GM20000 (cell line): ENCODE measurements at regions not wholly inside any gene's neighbourhood (a gene's known extent, or its start where the extent isn't known, plus 50 kb on each side); places are given as distances from the start of the nearest gene placed in this dataset.

Experiments used
- DNase-seq: peaks from one replicate; pipeline ENCODE4 v3.0.0; 2012; ENCODE audit warnings: low spot score
- TF ChIP-seq, protein P1 (sequence below): IDR thresholded peaks from 2 replicates; pipeline ENCODE4 v1.5.1; 2012; ENCODE audit warnings: mild to moderate bottlenecking, control low read depth; ENCODE audit errors: extremely low read depth, missing control alignments

- no peak for DNase-seq
- TF ChIP-seq, protein P1, sequence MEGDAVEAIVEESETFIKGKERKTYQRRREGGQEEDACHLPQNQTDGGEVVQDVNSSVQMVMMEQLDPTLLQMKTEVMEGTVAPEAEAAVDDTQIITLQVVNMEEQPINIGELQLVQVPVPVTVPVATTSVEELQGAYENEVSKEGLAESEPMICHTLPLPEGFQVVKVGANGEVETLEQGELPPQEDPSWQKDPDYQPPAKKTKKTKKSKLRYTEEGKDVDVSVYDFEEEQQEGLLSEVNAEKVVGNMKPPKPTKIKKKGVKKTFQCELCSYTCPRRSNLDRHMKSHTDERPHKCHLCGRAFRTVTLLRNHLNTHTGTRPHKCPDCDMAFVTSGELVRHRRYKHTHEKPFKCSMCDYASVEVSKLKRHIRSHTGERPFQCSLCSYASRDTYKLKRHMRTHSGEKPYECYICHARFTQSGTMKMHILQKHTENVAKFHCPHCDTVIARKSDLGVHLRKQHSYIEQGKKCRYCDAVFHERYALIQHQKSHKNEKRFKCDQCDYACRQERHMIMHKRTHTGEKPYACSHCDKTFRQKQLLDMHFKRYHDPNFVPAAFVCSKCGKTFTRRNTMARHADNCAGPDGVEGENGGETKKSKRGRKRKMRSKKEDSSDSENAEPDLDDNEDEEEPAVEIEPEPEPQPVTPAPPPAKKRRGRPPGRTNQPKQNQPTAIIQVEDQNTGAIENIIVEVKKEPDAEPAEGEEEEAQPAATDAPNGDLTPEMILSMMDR = no peak
Measured at GRCh38 chr5:117093653-117094052, 519.0 kb upstream of the SEMA6A start.

GRCh38 chr5:117089001-117089400, 514.4 kb upstream of the SEMA6A start:
- no peak for DNase-seq
- TF ChIP-seq, protein P1 = no peak

DNA sequence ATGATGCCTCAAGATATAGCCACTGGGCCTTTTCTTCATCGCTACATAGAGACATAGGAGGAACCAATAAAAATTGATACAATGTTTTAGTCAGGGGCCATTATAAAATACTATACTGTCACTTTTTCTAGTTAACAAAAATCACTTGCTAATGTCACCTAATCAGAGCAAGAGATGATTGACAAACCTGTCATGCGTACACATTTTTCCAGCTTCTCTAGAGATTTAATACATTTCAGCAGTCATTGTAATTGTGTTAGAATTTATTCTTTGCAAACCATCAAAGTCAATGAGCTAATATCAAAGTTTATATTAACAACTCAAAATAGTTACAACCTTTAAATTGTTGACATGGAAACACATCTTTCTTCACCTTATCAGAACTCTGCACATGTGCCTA, 513.6 kb upstream of the SEMA6A start:
- TF ChIP-seq, protein P1 = no peak
- no peak for DNase-seq

GRCh38 chr5:117084067-117084466, 509.4 kb upstream of the SEMA6A start:
- TF ChIP-seq, protein P1 = no peak
- no peak for DNase-seq

- no peak for DNase-seq
- TF ChIP-seq, protein P1 = no peak
Measured at GRCh38 chr5:117082977-117083376, 508.4 kb upstream of the SEMA6A start.

- peak; percentile 16 for DNase-seq
- TF ChIP-seq, protein P1 = no peak
Measured at GRCh38 chr5:117077142-117077541, 502.5 kb upstream of the SEMA6A start.

DNA sequence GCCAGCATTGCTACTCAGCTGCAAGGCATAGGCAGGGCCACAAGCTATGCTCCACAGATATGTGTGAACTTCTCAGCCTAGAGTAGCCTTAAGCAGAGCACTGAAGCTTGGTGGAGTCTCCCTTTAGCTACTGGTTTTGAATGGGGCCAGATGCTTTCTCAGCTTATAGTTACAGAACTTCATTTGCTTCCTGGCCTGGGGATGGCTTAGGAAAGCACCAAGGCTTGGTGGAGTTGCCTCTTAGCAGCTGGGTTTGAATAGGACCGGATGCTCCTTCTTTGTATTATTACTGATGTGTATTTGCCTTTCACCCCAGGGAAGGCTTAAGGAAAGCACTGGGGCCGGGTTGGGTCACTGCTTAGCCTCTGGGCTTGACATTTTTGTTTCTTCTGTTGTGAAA, 497.8 kb upstream of the SEMA6A start:
- TF ChIP-seq, protein P1 = no peak
- DNase-seq = no peak
